Tibial nerve (tissue), 4 donors: ENCODE measurements at regions not wholly inside any gene's neighbourhood (a gene's known extent, or its start where the extent isn't known, plus 50 kb on each side); places are given as distances from the start of the nearest gene placed in this dataset.

Experiments
- DNase-seq, 2 donors: peaks; one replicate each; pipeline ENCODE4 v3.0.0-alpha.2; 2019; ENCODE audit warnings: low spot score in 2 of 2
- H3K27ac ChIP-seq, 4 donors: fragments of 200-600 bp; sonication (generic) in 3 of 4; one replicate each; pipeline ENCODE4 v1.5.1; 2017 to 2019; ENCODE audit warnings: mild to moderate bottlenecking in 1 of 4
- H3K27me3 ChIP-seq, 2 donors: fragments of 200-600 bp; sonication (generic) in 1 of 2; one replicate each; pipeline versions ENCODE4 v1.5.1 to v1.6.0; 2017 to 2019
- H3K36me3 ChIP-seq, 3 donors: fragments of 200-600 bp; sonication (generic); one replicate each; pipeline ENCODE4 v1.5.1; 2018 to 2019
- H3K4me1 ChIP-seq, 4 donors: fragments of 200-600 bp; sonication (generic) in 3 of 4; one replicate each; pipeline ENCODE4 v1.5.1; 2017 to 2019
- H3K4me3 ChIP-seq, 4 donors: fragments of 200-600 bp; sonication (generic) in 3 of 4; one replicate each; pipeline ENCODE4 v1.5.1; 2017 to 2019; ENCODE audit warnings: mild to moderate bottlenecking in 1 of 4, moderate library complexity in 1 of 4
- H3K9me3 ChIP-seq, 4 donors: fragments of 200-600 bp; sonication (generic) in 3 of 4; one replicate each; pipeline ENCODE4 v1.5.1; 2017 to 2019
- CTCF ChIP-seq, 5 experiments: fragments of 200-600 bp in 3 of 5; fragments of 450-650 bp in 2 of 5; sonication (generic) in 3 of 5; IDR thresholded peaks; one replicate each; pipeline ENCODE4 v1.5.1; 2016 to 2019; ENCODE audit warnings: antibody characterized with exemption in 5 of 5, mild to moderate bottlenecking in 3 of 5, moderate library complexity in 2 of 5
- EP300 ChIP-seq, 2 donors: sonication (generic); formaldehyde crosslinking; IDR thresholded peaks; one replicate each; pipeline ENCODE4 v1.6.1; 2017; ENCODE audit warnings: antibody characterized with exemption in 2 of 2, mild to moderate bottlenecking in 1 of 2
- POLR2A ChIP-seq, 2 donors: fragments of 450-650 bp; IDR thresholded peaks; one replicate each; pipeline ENCODE4 v1.6.1; 2017; ENCODE audit warnings: antibody characterized with exemption in 2 of 2, mild to moderate bottlenecking in 2 of 2, moderate library complexity in 2 of 2
- WGBS, 2 donors: methylation state at CpG; one replicate each; pipeline ENCODE4 v1.1.5; 2018; 5-methylcytosine and 5-hydroxymethylcytosine counted together

DNA sequence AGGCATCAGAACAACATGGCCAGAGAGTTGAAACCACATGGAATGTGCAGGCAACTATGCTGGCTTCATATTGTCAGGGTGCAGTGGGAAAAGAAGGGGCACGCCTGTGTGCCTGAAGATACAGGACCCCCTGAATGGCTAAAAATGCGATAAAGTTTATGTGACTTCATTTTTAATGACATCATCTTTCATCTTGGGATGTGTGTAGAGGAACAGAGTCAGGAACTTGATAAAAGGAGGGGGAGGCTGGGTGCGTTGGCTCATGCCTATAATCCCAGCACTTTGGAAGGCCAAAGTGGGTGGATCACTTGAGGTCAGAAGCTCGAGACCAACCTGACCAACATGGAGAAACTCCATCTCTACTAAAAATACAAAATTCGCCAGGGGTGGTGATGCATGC, 872.6 kb downstream of the TDRD15 start:
- H3K27me3 ChIP-seq = no peaks in the 10 kb centered on the region
- H3K27ac ChIP-seq = no peak overlapping the region
- DNase-seq = no peak
- H3K9me3 ChIP-seq = peaks cover 0 to 32% (median 1%) of the 10 kb centered on the region in 4 donors
- WGBS, 2 donors = 89 to 91% methylated on average over 5 of the region's 5 CpGs
- H3K36me3 ChIP-seq = no peaks in the 10 kb centered on the region
- no peaks in the 10 kb centered on the region for H3K4me1 ChIP-seq
- no peak for TF ChIP-seq EP300 (IDR thresholded peaks at IDR 0.05)
- no peak for TF ChIP-seq POLR2A (IDR thresholded peaks at IDR 0.05)
- TF ChIP-seq CTCF (IDR thresholded peaks at IDR 0.05) = no peak
- H3K4me3 ChIP-seq = no peak overlapping the region

DNA sequence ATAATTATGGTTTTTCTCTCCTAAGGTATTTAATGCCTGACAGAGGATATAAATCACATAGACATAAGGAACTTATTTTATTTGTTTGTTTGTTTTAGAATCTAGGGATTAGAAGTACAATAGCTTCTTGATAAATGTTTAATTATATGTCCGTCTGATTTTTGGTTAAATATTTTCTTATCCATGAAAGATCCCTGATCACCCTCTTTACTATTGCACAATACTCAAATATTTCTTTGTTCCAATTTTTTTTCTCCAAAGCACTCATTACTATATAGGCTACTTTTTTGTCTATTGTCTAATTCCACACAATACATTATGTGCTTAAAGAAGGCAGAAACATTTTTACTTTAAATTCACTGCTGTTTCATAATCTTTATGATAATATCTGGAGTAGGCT, 875.8 kb downstream of the TDRD15 start:
- Histone ChIP-seq H3K27ac (no peak overlapping the region), H3K27me3 (no peaks in the 10 kb centered on the region), H3K4me1 (no peaks in the 10 kb centered on the region), H3K9me3 (peaks cover 0 to 1% (median 0%) of the 10 kb centered on the region in 4 donors), H3K4me3 (no peak overlapping the region), H3K36me3 (no peaks in the 10 kb centered on the region)
- WGBS, 2 donors = 39 to 48% methylated on average over 1 of the region's 1 CpG
- no peak for DNase-seq
- no peak for TF ChIP-seq CTCF (IDR thresholded peaks at IDR 0.05)
- TF ChIP-seq POLR2A (IDR thresholded peaks at IDR 0.05) = no peak
- TF ChIP-seq EP300 (IDR thresholded peaks at IDR 0.05) = no peak

DNA sequence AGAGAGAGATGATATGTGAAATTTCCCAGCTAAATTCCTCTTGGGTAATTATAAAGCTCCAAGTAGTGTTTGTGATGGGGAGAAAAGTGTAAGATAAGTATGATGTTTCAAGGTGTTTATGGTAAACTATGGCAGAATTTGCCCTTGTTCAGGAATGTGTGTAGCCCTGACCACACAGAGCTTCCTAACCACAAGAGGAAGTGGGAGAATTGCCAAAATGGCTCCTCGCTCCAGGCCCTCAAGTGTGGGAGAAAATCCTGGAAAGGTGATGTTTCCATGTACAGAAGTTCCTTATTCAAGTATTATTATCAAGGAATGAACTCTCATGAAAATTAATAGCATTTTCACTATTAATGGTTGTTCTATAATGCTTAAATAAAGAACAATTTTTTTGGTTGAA, 878.3 kb downstream of the TDRD15 start:
- Histone ChIP-seq H3K4me1 (no peaks in the 10 kb centered on the region), H3K27ac (no peak overlapping the region), H3K9me3 (no peaks in the 10 kb centered on the region), H3K4me3 (no peak overlapping the region), H3K27me3 (no peaks in the 10 kb centered on the region), H3K36me3 (no peaks in the 10 kb centered on the region)
- TF ChIP-seq POLR2A (IDR thresholded peaks at IDR 0.05) (no peak), CTCF (IDR thresholded peaks at IDR 0.05) (no peak)
- WGBS, 2 donors = 90% methylated on average over 1 of the region's 1 CpG
- no peak for DNase-seq

DNA sequence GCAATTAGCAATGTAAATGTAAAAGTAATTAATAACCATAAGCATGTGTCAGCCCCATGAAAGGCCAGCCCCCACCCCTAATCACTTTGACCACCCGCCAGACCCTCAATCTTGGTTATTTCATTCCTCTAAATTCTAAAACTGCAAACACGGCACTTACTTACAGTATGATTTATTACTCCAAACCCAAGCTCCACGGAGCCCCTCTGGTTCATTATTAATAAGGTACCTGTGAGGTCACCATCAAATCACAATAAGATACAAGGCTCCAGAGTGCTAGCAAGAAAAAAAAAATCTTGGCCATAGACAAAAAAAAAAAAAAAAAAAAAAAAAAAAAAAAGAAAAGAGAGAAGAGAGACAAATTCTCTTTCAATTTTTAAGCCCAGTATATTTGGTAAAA, 879.5 kb downstream of the TDRD15 start:
- Histone ChIP-seq H3K36me3 (no peaks in the 10 kb centered on the region), H3K4me3 (no peak overlapping the region), H3K27ac (no peak overlapping the region), H3K9me3 (no peaks in the 10 kb centered on the region), H3K27me3 (no peaks in the 10 kb centered on the region), H3K4me1 (no peaks in the 10 kb centered on the region)
- no peak for DNase-seq
- TF ChIP-seq CTCF (IDR thresholded peaks at IDR 0.05) (no peak), EP300 (IDR thresholded peaks at IDR 0.05) (no peak), POLR2A (IDR thresholded peaks at IDR 0.05) (no peak)
- 65 to 76% methylated on average over 3 of the region's 3 CpGs for WGBS, 2 donors

DNA sequence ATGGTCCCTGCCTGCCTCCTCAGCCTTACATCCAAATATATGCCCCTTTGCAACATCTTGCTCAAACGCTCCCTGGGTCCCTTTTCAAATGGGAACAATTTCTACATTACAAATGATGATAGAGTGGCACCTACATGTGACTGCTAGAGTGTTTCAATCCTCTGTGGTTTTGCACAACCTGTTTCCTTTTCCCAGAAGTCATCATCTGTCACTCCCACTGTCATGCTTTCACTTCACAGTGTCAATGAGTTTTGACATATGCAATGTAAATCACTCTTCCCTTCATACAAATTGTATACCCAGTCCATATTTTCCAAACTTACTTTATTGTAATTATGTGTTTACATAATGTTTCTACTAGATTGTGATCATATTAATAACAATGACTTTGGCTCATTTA, 887.3 kb downstream of the TDRD15 start:
- no peaks in the 10 kb centered on the region for H3K4me1 ChIP-seq
- TF ChIP-seq EP300 (IDR thresholded peaks at IDR 0.05) (no peak), POLR2A (IDR thresholded peaks at IDR 0.05) (no peak), CTCF (IDR thresholded peaks at IDR 0.05) (no peak)
- 87 to 91% methylated on average over 1 of the region's 1 CpG for WGBS, 2 donors

More for the DNA sequence above, 887.3 kb downstream of the TDRD15 start:
- Histone ChIP-seq H3K9me3 (peaks cover 0 to 9% (median 0%) of the 10 kb centered on the region in 4 donors), H3K4me3 (no peak overlapping the region), H3K27me3 (no peaks in the 10 kb centered on the region), H3K27ac (no peak overlapping the region), H3K36me3 (no peaks in the 10 kb centered on the region)
- DNase-seq = no peak
